B cell (primary cell): ENCODE measurements at regions not wholly inside any gene's neighbourhood (a gene's known extent, or its start where the extent isn't known, plus 50 kb on each side); places are given as distances from the start of the nearest gene placed in this dataset.

ENCODE experiments used
- ATAC-seq: fragments of 200-7000 bp; cut with Tn5 transposase; one replicate; pipeline ENCODE4 v1.10.0; 2021; ENCODE audit warnings: low read depth, mild to moderate bottlenecking, moderate number of reproducible peaks, moderate library complexity
- CTCF ChIA-PET: fragments of 350-600 bp; sonication (Branson Sonifier 250); formaldehyde crosslinking; loops from one replicate; lab custom pipeline; 2021; ENCODE audit warnings: antibody characterized with exemption, inconsistent platforms; lab: Charles Lee
- POLR2A ChIA-PET: fragments of 350-600 bp; sonication (Branson Sonifier 250); formaldehyde crosslinking; loops from one replicate; lab custom pipeline; 2021; ENCODE audit warnings: antibody characterized with exemption; lab: Charles Lee
- DNase-seq: peaks from one replicate; pipeline ENCODE4 v3.0.0; 2013
- H2AFZ ChIP-seq: 2 replicates; pipeline ENCODE4 v1.6.1; 2012; ENCODE audit warnings: mild to moderate bottlenecking, low read depth, low read length; ENCODE audit not compliant: insufficient read depth, poor library complexity, severe bottlenecking
- H3K27ac ChIP-seq, 2 donors: 1 replicate in 1 of 2; 2 replicates in 1 of 2; pipeline ENCODE4 v1.5.1; 2012 to 2013; ENCODE audit warnings: low read length in 2 of 2, mild to moderate bottlenecking in 2 of 2, moderate library complexity in 1 of 2
- H3K27me3 ChIP-seq, 4 experiments: fragments of 200-600 bp in 1 of 4; sonication (generic) in 1 of 4; replicated peaks in 1 of 4; 1 replicate in 2 of 4; 2 replicates in 2 of 4; pipeline versions ENCODE4 v1.6.1 to v1.7.0; 2013 to 2016; ENCODE audit warnings: low read length in 3 of 4, mild to moderate bottlenecking in 2 of 4, mixed read lengths in 1 of 4, moderate library complexity in 1 of 4; ENCODE audit not compliant: insufficient read depth in 4 of 4, control insufficient read depth in 3 of 4; ENCODE audit errors: control extremely low read depth in 1 of 4
- H3K36me3 ChIP-seq, 2 experiments: replicated peaks in 1 of 2; 1 replicate in 1 of 2; 2 replicates in 1 of 2; pipeline versions ENCODE4 v1.6.1 to v1.7.1; 2013; ENCODE audit warnings: low read length in 1 of 2; ENCODE audit not compliant: insufficient read depth in 2 of 2, control insufficient read depth in 1 of 2; ENCODE audit errors: control extremely low read depth in 1 of 2, extremely low read depth in 1 of 2
- H3K4me1 ChIP-seq, 2 donors: fragments of 200-600 bp in 1 of 2; sonication (generic) in 1 of 2; 1 replicate in 1 of 2; 2 replicates in 1 of 2; pipeline versions ENCODE4 v1.5.1 to v1.6.1; 2013 to 2017; ENCODE audit warnings: low read length in 2 of 2; ENCODE audit not compliant: control insufficient read depth in 2 of 2, insufficient read depth in 2 of 2
- H3K4me2 ChIP-seq: replicated peaks from 2 replicates; pipeline ENCODE3; 2012; ENCODE audit warnings: mild to moderate bottlenecking, low read depth, low read length; ENCODE audit not compliant: poor library complexity, severe bottlenecking
- H3K4me3 ChIP-seq, 5 experiments: fragments of 200-600 bp in 1 of 5; sonication (generic) in 1 of 5; 1 replicate in 3 of 5; 2 replicates in 2 of 5; pipeline versions ENCODE4 v1.5.1 to v1.7.0; 2011 to 2016; ENCODE audit warnings: low read length in 4 of 5, mild to moderate bottlenecking in 4 of 5, low read depth in 2 of 5, control low read depth in 1 of 5, moderate library complexity in 1 of 5; ENCODE audit not compliant: insufficient read depth in 1 of 5; ENCODE audit errors: control extremely low read depth in 1 of 5, extremely low read depth in 1 of 5
- H3K79me2 ChIP-seq: fragments of 200-600 bp; sonication (generic); one replicate; pipeline ENCODE4 v1.6.0; 2016; ENCODE audit warnings: low read length; ENCODE audit not compliant: control insufficient read depth, insufficient read depth
- H3K9ac ChIP-seq: fragments of 200-600 bp; sonication (generic); 2 replicates; pipeline ENCODE4 v1.6.1; 2017; ENCODE audit warnings: mild to moderate bottlenecking, low read length, moderate library complexity
- H3K9me3 ChIP-seq, 3 donors: one replicate each; pipeline versions ENCODE4 v1.6.1 to v1.7.1; 2013; ENCODE audit warnings: low read length in 2 of 3; ENCODE audit not compliant: control insufficient read depth in 2 of 3, insufficient read depth in 1 of 3; ENCODE audit errors: control extremely low read depth in 1 of 3
- H4K20me1 ChIP-seq: 2 replicates; pipeline ENCODE4 v1.6.0; 2012; ENCODE audit warnings: mild to moderate bottlenecking, low read length; ENCODE audit not compliant: insufficient read depth, control insufficient read depth, poor library complexity, severe bottlenecking
- H3K27ac Mint-ChIP-seq: one replicate; pipeline ENCODE4 v1.8.0; 2021; ENCODE audit warnings: mixed read lengths
- H3K27me3 Mint-ChIP-seq: one replicate; pipeline ENCODE4 v1.8.0; 2021; ENCODE audit warnings: mixed read lengths
- H3K4me1 Mint-ChIP-seq: one replicate; pipeline ENCODE4 v1.8.0; 2021; ENCODE audit warnings: mixed read lengths
- H3K4me3 Mint-ChIP-seq: one replicate; pipeline ENCODE4 v1.8.0; 2021; ENCODE audit warnings: mixed read lengths
- H3K9me3 Mint-ChIP-seq: one replicate; pipeline ENCODE4 v1.8.0; 2022; ENCODE audit warnings: mixed read lengths; ENCODE audit not compliant: insufficient read depth
- CTCF ChIP-seq: fragments of 200-600 bp; IDR thresholded peaks from one replicate; pipeline ENCODE4 v1.8.0; 2022; ENCODE audit warnings: antibody characterized with exemption, mild to moderate bottlenecking
- EZH2 ChIP-seq: IDR thresholded peaks from 2 replicates; pipeline ENCODE4 v1.6.1; 2012; ENCODE audit warnings: borderline replicate concordance, low read depth, mild to moderate bottlenecking, moderate library complexity, low read length; ENCODE audit not compliant: insufficient read depth, poor library complexity, severe bottlenecking
- WGBS: methylation state at CpG from one replicate; pipeline ENCODE4 v1.1.5; 2013; ENCODE audit warnings: missing lambda C conversion rate; ENCODE audit not compliant: insufficient coverage; 5-methylcytosine and 5-hydroxymethylcytosine counted together
- intact Hi-C: fragments of 100-400 bp; cut with micrococcal nuclease; formaldehyde crosslinking; loops from one replicate; pipeline ENCODE4 v1.10.0; 2022

GRCh38 chr15:68511073-68511991 lies 67.5 kb upstream of the CORO2B start:
- H3K27me3 Mint-ChIP-seq, result peaks cover 22% of the 10 kb centered on the region
- Histone ChIP-seq H3K4me1 (no peaks in the 10 kb centered on the region), H3K79me2 (no peaks in the 10 kb centered on the region), H3K9ac (no peak overlapping the region), H4K20me1 (no peaks in the 10 kb centered on the region), H3K4me2 (no peak overlapping the region), H3K9me3 (peaks cover 0 to 2% (median 0%) of the 10 kb centered on the region in 3 donors), H3K36me3 (no peaks in the 10 kb centered on the region), H2AFZ (no peak overlapping the region), H3K27ac (no peak overlapping the region), H3K27me3 (peaks cover 0 to 3% (median 0%) of the 10 kb centered on the region in 4 experiments), H3K4me3 (no peak overlapping the region)
- WGBS, result 91% methylated on average over 12 of the region's 12 CpGs
- H3K27ac Mint-ChIP-seq, result no peak overlapping the region
- no peaks in the 10 kb centered on the region for H3K4me1 Mint-ChIP-seq
- intact Hi-C loops, result no loop called here
- ATAC-seq (no peak), DNase-seq (no peak)
- CTCF ChIA-PET, result no interaction called here
- TF ChIP-seq CTCF (no peak), EZH2 (no peak)
- no peaks in the 10 kb centered on the region for H3K9me3 Mint-ChIP-seq
- POLR2A ChIA-PET, result no interaction called here
- no peak overlapping the region for H3K4me3 Mint-ChIP-seq

GRCh38 chr15:68512052-68512451 lies 66.7 kb upstream of the CORO2B start:
- TF ChIP-seq EZH2 (no peak), CTCF (no peak)
- H3K27ac Mint-ChIP-seq, result no peak overlapping the region
- ChIA-PET POLR2A (no interaction called here), CTCF (no interaction called here)
- Histone ChIP-seq H3K27me3 (peaks cover 0 to 3% (median 0%) of the 10 kb centered on the region in 4 experiments), H3K4me2 (no peak overlapping the region), H3K36me3 (no peaks in the 10 kb centered on the region), H3K4me1 (no peaks in the 10 kb centered on the region), H3K9me3 (peaks cover 0 to 2% (median 0%) of the 10 kb centered on the region in 3 donors), H2AFZ (no peak overlapping the region), H4K20me1 (no peaks in the 10 kb centered on the region), H3K9ac (no peak overlapping the region), H3K4me3 (no peak overlapping the region), H3K27ac (no peak overlapping the region), H3K79me2 (no peaks in the 10 kb centered on the region)
- ATAC-seq (no peak), DNase-seq (no peak)
- H3K9me3 Mint-ChIP-seq, result no peaks in the 10 kb centered on the region
- H3K27me3 Mint-ChIP-seq, result peaks cover 22% of the 10 kb centered on the region
- intact Hi-C loops, result no loop called here
- no peak overlapping the region for H3K4me3 Mint-ChIP-seq
- H3K4me1 Mint-ChIP-seq, result no peaks in the 10 kb centered on the region
- 80% methylated on average over 7 of the region's 7 CpGs for WGBS
